Testis (tissue), 2 donors: ENCODE measurements at regions not wholly inside any gene's neighbourhood (a gene's known extent, or its start where the extent isn't known, plus 50 kb on each side); places are given as distances from the start of the nearest gene placed in this dataset.

Experiments
- POLR2A ChIP-seq: fragments of 450-650 bp; IDR thresholded peaks from one replicate; pipeline ENCODE4 v1.6.1; 2017; ENCODE audit warnings: antibody characterized with exemption, mild to moderate bottlenecking, moderate library complexity
- TF ChIP-seq, protein P1 (sequence below), 3 experiments: fragments of 450-650 bp in 2 of 3; fragments of 200-600 bp in 1 of 3; sonication (generic) in 1 of 3; IDR thresholded peaks; one replicate each; pipeline ENCODE4 v1.5.1; 2016 to 2019; ENCODE audit warnings: antibody characterized with exemption in 3 of 3, mild to moderate bottlenecking in 2 of 3, moderate library complexity in 1 of 3

DNA sequence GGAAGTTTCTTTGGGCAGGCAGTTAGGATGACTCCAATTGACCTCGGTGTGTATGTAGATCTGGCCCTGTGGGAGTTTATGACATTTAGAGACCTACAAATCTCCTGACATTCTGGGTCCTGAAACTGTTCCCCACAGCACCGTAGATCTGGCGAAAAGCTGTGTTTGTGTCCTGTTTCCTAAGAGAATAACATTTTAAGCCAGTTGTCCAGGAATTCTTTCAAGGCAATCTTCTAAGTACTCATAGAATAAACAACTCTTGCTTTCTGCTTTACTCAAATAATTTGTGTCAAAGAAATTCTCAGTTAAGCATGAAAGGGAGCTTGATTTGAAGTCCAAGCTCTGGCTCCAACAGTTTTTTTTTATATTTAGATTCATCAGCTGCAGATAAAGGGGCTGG is 78.5 kb upstream of the ELAC2 start:
- TF ChIP-seq, protein P1, sequence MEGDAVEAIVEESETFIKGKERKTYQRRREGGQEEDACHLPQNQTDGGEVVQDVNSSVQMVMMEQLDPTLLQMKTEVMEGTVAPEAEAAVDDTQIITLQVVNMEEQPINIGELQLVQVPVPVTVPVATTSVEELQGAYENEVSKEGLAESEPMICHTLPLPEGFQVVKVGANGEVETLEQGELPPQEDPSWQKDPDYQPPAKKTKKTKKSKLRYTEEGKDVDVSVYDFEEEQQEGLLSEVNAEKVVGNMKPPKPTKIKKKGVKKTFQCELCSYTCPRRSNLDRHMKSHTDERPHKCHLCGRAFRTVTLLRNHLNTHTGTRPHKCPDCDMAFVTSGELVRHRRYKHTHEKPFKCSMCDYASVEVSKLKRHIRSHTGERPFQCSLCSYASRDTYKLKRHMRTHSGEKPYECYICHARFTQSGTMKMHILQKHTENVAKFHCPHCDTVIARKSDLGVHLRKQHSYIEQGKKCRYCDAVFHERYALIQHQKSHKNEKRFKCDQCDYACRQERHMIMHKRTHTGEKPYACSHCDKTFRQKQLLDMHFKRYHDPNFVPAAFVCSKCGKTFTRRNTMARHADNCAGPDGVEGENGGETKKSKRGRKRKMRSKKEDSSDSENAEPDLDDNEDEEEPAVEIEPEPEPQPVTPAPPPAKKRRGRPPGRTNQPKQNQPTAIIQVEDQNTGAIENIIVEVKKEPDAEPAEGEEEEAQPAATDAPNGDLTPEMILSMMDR (IDR thresholded peaks at IDR 0.05) = no peak
- no peak for TF ChIP-seq POLR2A
